Lower leg skin (tissue), 4 donors: ENCODE measurements at regions not wholly inside any gene's neighbourhood (a gene's known extent, or its start where the extent isn't known, plus 50 kb on each side); places are given as distances from the start of the nearest gene placed in this dataset.
A peak's percentile ranks its signal among the peaks of the same experiment; 100 is the strongest.

Experiments used
- DNase-seq, 2 donors: peaks; one replicate each; pipeline ENCODE4 v3.0.0-alpha.2; 2019; ENCODE audit warnings: low spot score in 2 of 2
- H3K4me3 ChIP-seq: fragments of 200-600 bp; sonication (generic); 2 replicates; pipeline ENCODE4 v1.5.1; 2017; ENCODE audit warnings: mild to moderate bottlenecking, low read depth; ENCODE audit not compliant: poor library complexity, severe bottlenecking
- POLR2A ChIP-seq, 2 donors: fragments of 450-650 bp; IDR thresholded peaks; one replicate each; pipeline ENCODE4 v1.6.1; 2016 to 2017; ENCODE audit warnings: antibody characterized with exemption in 2 of 2, mild to moderate bottlenecking in 1 of 2, moderate library complexity in 1 of 2
- WGBS, 2 donors: methylation state at CpG; one replicate each; pipeline ENCODE4 v1.1.5; 2018; 5-methylcytosine and 5-hydroxymethylcytosine counted together
- intact Hi-C: fragments of 100-400 bp; cut with DNase I; formaldehyde crosslinking; loops from one replicate; pipeline ENCODE4 v1.15.0; 2023; ENCODE audit warnings: low total_unique reads
- TF ChIP-seq, protein P1 (sequence below), 3 donors: fragments of 450-650 bp; IDR thresholded peaks; one replicate each; pipeline ENCODE4 v1.5.1; 2016; ENCODE audit warnings: antibody characterized with exemption in 3 of 3, mild to moderate bottlenecking in 3 of 3, moderate library complexity in 2 of 3

DNA sequence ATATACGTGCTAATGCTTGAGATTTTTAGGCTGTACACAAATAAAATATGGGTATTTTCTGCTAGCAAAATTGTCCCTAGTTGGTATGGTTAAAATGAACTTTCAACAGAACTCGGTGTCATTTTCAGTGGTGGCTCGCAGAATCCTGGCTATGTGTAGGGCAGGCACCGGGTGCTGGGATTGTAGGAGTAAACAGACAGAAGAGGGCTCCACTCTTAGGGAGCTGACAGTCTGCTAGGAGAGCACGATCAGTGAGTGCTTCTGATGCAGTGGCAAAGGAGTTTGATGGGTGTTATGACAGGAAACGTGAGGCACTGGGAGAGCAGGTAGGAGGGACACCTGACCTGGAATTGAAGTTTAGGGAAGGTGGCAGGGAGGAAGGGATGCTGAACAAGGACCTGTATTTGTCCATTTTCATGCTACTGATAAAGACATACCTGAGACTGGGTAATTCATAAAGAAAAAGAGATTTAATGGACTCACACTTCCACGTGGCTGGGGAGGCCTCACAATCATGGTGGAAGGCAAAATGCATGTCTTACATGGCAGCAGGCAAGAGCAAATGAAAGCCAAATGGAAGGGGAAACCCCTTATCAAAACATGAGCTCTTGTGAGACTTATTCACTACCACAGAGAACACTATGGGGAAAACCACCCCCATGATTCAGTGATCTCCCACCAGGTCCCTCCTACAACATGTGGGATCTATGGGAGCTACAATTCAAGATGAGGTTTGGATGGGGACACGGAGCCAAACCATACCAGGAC is 105.4 kb upstream of the LCLAT1 start:
- H3K4me3 ChIP-seq = no peak overlapping the region
- intact Hi-C loops = no loop called here
- DNase-seq = no peak
- TF ChIP-seq, protein P1, sequence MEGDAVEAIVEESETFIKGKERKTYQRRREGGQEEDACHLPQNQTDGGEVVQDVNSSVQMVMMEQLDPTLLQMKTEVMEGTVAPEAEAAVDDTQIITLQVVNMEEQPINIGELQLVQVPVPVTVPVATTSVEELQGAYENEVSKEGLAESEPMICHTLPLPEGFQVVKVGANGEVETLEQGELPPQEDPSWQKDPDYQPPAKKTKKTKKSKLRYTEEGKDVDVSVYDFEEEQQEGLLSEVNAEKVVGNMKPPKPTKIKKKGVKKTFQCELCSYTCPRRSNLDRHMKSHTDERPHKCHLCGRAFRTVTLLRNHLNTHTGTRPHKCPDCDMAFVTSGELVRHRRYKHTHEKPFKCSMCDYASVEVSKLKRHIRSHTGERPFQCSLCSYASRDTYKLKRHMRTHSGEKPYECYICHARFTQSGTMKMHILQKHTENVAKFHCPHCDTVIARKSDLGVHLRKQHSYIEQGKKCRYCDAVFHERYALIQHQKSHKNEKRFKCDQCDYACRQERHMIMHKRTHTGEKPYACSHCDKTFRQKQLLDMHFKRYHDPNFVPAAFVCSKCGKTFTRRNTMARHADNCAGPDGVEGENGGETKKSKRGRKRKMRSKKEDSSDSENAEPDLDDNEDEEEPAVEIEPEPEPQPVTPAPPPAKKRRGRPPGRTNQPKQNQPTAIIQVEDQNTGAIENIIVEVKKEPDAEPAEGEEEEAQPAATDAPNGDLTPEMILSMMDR (IDR thresholded peaks at IDR 0.05) = no peak
- TF ChIP-seq POLR2A (IDR thresholded peaks at IDR 0.05) = no peak
- WGBS, 2 donors = 87 to 91% methylated on average over 8 of the region's 8 CpGs

- intact Hi-C loops = no loop called here
- no peak overlapping the region for H3K4me3 ChIP-seq
- 48 to 50% methylated on average over 21 of the region's 21 CpGs for WGBS, 2 donors
- peak in 1 of 2 donors; percentile 88 for DNase-seq
- TF ChIP-seq POLR2A (IDR thresholded peaks at IDR 0.05) = no peak
- TF ChIP-seq, protein P1 (IDR thresholded peaks at IDR 0.05) = no peak
Measured at GRCh38 chr2:30346471-30347169, 100.4 kb upstream of the LCLAT1 start.

GRCh38 chr2:30348825-30349224 is 98.2 kb upstream of the LCLAT1 start:
- 81 to 82% methylated on average over 3 of the region's 3 CpGs for WGBS, 2 donors
- TF ChIP-seq, protein P1 (IDR thresholded peaks at IDR 0.05) = no peak
- TF ChIP-seq POLR2A (IDR thresholded peaks at IDR 0.05) = no peak
- H3K4me3 ChIP-seq = no peak overlapping the region
- intact Hi-C loops = no loop called here
- no peak for DNase-seq

GRCh38 chr2:30349691-30350090 is 97.4 kb upstream of the LCLAT1 start:
- WGBS, 2 donors = 81% methylated on average over 7 of the region's 7 CpGs
- intact Hi-C loops = no loop called here
- DNase-seq = no peak

DNA sequence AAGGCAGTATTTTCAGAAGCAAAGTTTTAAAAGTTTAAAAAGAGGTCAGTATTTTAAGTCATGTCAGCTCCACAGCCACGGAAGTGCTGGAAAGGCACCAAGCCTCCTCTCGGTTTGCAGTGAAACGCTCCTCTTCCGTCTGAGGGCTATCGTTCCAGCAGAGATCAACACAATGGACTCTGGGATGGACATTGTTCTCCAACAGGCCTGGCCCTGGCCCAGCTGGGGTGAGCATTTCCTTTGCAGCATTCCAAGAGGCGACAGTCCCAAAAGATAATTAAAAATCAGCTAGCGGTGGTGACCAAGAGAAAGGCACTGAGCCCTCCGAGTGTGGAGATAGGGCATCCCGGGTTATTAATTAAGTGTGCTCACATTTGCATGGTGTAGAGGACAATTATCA is 95.9 kb upstream of the LCLAT1 start:
- TF ChIP-seq, protein P1 (IDR thresholded peaks at IDR 0.05) = no peak
- DNase-seq = no peak
- intact Hi-C loops = no loop called here
- H3K4me3 ChIP-seq = no peak overlapping the region
- WGBS, 2 donors = 70 to 87% methylated on average over 9 of the region's 9 CpGs

More at GRCh38 chr2:30349691-30350090, 97.4 kb upstream of the LCLAT1 start:
- H3K4me3 ChIP-seq = no peak overlapping the region
- TF ChIP-seq, protein P1 (IDR thresholded peaks at IDR 0.05) = no peak
- TF ChIP-seq POLR2A (IDR thresholded peaks at IDR 0.05) = no peak
